Right lobe of liver (tissue), 4 donors: ENCODE measurements at regions not wholly inside any gene's neighbourhood (a gene's known extent, or its start where the extent isn't known, plus 50 kb on each side); places are given as distances from the start of the nearest gene placed in this dataset.

Source experiments
- POLR2A ChIP-seq: fragments of 450-650 bp; IDR thresholded peaks from one replicate; pipeline ENCODE4 v1.6.1; 2017; ENCODE audit warnings: antibody characterized with exemption, mild to moderate bottlenecking
- TF ChIP-seq, protein P1 (sequence below), 4 donors: fragments of 200-600 bp in 3 of 4; fragments of 450-650 bp in 1 of 4; IDR thresholded peaks; one replicate each; pipeline versions ENCODE4 v1.5.1 to v1.8.0; 2016 to 2022; ENCODE audit warnings: antibody characterized with exemption in 4 of 4, mild to moderate bottlenecking in 2 of 4
- donor health status: DM: no; HTN: no; CAD: no.
- donor health status: DM: no; HTN: no; CAD: no.
- donor health status: DM: no; HTN: yes; CAD: no.

DNA sequence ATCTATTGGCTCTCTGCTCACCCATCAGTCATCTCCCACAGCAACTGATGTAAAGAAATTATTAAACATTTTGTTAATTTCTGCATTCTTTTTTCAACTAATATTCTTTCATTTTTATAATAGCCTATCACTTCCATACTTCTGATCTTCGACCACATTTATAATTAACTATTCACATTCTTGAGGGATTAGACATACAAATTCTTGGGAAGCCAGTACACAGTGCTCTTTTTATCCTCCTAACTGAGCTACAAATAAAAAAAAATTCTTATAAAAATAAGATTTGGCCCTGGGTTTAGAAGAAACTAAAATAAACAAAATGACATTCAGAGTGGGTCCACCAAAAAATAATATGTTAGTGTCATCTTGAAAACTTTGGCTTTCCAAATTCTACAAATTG lies 103.7 kb upstream of the ITGA1 start:
- TF ChIP-seq POLR2A: no peak
- TF ChIP-seq, protein P1, sequence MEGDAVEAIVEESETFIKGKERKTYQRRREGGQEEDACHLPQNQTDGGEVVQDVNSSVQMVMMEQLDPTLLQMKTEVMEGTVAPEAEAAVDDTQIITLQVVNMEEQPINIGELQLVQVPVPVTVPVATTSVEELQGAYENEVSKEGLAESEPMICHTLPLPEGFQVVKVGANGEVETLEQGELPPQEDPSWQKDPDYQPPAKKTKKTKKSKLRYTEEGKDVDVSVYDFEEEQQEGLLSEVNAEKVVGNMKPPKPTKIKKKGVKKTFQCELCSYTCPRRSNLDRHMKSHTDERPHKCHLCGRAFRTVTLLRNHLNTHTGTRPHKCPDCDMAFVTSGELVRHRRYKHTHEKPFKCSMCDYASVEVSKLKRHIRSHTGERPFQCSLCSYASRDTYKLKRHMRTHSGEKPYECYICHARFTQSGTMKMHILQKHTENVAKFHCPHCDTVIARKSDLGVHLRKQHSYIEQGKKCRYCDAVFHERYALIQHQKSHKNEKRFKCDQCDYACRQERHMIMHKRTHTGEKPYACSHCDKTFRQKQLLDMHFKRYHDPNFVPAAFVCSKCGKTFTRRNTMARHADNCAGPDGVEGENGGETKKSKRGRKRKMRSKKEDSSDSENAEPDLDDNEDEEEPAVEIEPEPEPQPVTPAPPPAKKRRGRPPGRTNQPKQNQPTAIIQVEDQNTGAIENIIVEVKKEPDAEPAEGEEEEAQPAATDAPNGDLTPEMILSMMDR (IDR thresholded peaks at IDR 0.05): no peak
